PC-3 (cell line): ENCODE measurements at regions not wholly inside any gene's neighbourhood (a gene's known extent, or its start where the extent isn't known, plus 50 kb on each side); places are given as distances from the start of the nearest gene placed in this dataset.

Experiments
- CTCF ChIP-seq: fragments of 300-600 bp; sonication (generic); conservative IDR thresholded peaks from 2 replicates; pipeline ENCODE4 v1.5.1; 2017; ENCODE audit warnings: antibody characterized with exemption, low read depth, mild to moderate bottlenecking, low read length
- EZH2 ChIP-seq: fragments of 300-600 bp; sonication (generic); IDR thresholded peaks from one replicate; pipeline ENCODE4 v1.6.1; 2017; ENCODE audit warnings: antibody characterized with exemption, mild to moderate bottlenecking, low read length; ENCODE audit not compliant: unreplicated experiment

GRCh38 chr4:62470020-62470419 is 1269.9 kb downstream of the ADGRL3 start:
- TF ChIP-seq EZH2 (no peak), CTCF (no peak)
